ENCODE measurements at regions not wholly inside any gene's neighbourhood (a gene's known extent, or its start where the extent isn't known, plus 50 kb on each side); places are given as distances from the start of the nearest gene placed in this dataset.

GRCh38 chr10:33703501-33704213 lies 369.2 kb upstream of the NRP1 start:
- TF ChIP-seq, protein P1, sequence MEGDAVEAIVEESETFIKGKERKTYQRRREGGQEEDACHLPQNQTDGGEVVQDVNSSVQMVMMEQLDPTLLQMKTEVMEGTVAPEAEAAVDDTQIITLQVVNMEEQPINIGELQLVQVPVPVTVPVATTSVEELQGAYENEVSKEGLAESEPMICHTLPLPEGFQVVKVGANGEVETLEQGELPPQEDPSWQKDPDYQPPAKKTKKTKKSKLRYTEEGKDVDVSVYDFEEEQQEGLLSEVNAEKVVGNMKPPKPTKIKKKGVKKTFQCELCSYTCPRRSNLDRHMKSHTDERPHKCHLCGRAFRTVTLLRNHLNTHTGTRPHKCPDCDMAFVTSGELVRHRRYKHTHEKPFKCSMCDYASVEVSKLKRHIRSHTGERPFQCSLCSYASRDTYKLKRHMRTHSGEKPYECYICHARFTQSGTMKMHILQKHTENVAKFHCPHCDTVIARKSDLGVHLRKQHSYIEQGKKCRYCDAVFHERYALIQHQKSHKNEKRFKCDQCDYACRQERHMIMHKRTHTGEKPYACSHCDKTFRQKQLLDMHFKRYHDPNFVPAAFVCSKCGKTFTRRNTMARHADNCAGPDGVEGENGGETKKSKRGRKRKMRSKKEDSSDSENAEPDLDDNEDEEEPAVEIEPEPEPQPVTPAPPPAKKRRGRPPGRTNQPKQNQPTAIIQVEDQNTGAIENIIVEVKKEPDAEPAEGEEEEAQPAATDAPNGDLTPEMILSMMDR (IDR thresholded peaks at IDR 0.05): no peak
- no peak for TF ChIP-seq ZFX (IDR thresholded peaks at IDR 0.05; ENCODE audit: borderline replicate concordance)
